Fibroblast of gingiva (primary cell): ENCODE measurements at regions not wholly inside any gene's neighbourhood (a gene's known extent, or its start where the extent isn't known, plus 50 kb on each side); places are given as distances from the start of the nearest gene placed in this dataset.
"Not testable (repeated sequence)": the region's sequence is repeated elsewhere in the genome, so short reads cannot be mapped to it uniquely, and the experiment has no call there.

ENCODE experiments used
- DNase-seq: peaks from one replicate; pipeline ENCODE4 v3.0.0-alpha.2; 2011; ENCODE audit warnings: low read depth

- no peak for DNase-seq
Observed at GRCh38 chr13:50274181-50274580, 258.9 kb downstream of the KCNRG start.

- DNase-seq: no peak
Observed at GRCh38 chr13:50275392-50276063, 260.3 kb downstream of the KCNRG start.

GRCh38 chr13:50276550-50276949 is 261.3 kb downstream of the KCNRG start:
- DNase-seq: no peak

- DNase-seq: no peak
Observed at GRCh38 chr13:50277127-50277526, 261.9 kb downstream of the KCNRG start.

GRCh38 chr13:50277906-50278305 is 262.7 kb downstream of the KCNRG start:
- no peak for DNase-seq

GRCh38 chr13:50280441-50280937 is 265.2 kb downstream of the KCNRG start:
- no peak for DNase-seq

- no peak for DNase-seq
Observed at GRCh38 chr13:50282016-50282415, 266.8 kb downstream of the KCNRG start.

GRCh38 chr13:50283017-50283416 is 267.8 kb downstream of the KCNRG start:
- no peak for DNase-seq

- DNase-seq: no peak
Observed at GRCh38 chr13:50284540-50284939, 269.3 kb downstream of the KCNRG start.

GRCh38 chr13:50285283-50285682 is 270.0 kb downstream of the KCNRG start:
- no peak for DNase-seq

GRCh38 chr13:50286324-50286723 is 271.1 kb downstream of the KCNRG start:
- no peak for DNase-seq

GRCh38 chr13:50290186-50290585 is 274.9 kb downstream of the KCNRG start:
- DNase-seq: no peak

GRCh38 chr13:50291611-50292010 is 276.4 kb downstream of the KCNRG start:
- DNase-seq: no peak

- DNase-seq: no peak
Observed at GRCh38 chr13:50292081-50292480, 276.8 kb downstream of the KCNRG start.

GRCh38 chr13:50294425-50294824 is 279.2 kb downstream of the KCNRG start:
- DNase-seq: not testable (repeated sequence)

GRCh38 chr13:50299546-50300249 is 284.5 kb downstream of the KCNRG start:
- DNase-seq: no peak

GRCh38 chr13:50303963-50304721 is 288.9 kb downstream of the KCNRG start:
- no peak for DNase-seq

- DNase-seq: no peak
Observed at GRCh38 chr13:50306156-50306555, 290.9 kb downstream of the KCNRG start.

- DNase-seq: no peak
Observed at GRCh38 chr13:50309318-50309717, 294.1 kb downstream of the KCNRG start.

GRCh38 chr13:50309882-50310594 is 294.8 kb downstream of the KCNRG start:
- no peak for DNase-seq

GRCh38 chr13:50310734-50311133 is 295.5 kb downstream of the KCNRG start:
- DNase-seq: no peak

GRCh38 chr13:50318887-50319286 is 303.6 kb downstream of the KCNRG start:
- no peak for DNase-seq
